ENCODE measurements at regions not wholly inside any gene's neighbourhood (a gene's known extent, or its start where the extent isn't known, plus 50 kb on each side); places are given as distances from the start of the nearest gene placed in this dataset.

- H3K36me3 ChIP-seq (replicated peaks; ENCODE audit: insufficient read depth, low read depth) = no peaks in the 10 kb centered on the region
- H3K27ac ChIP-seq = no peak overlapping the region
- no peaks in the 10 kb centered on the region for H3K79me2 ChIP-seq
- H4K20me1 ChIP-seq (ENCODE audit: insufficient read depth, poor library complexity, severe bottlenecking) = no peaks in the 10 kb centered on the region
- H3K9me2 ChIP-seq (replicated peaks; ENCODE audit: insufficient read depth) = no peaks in the 10 kb centered on the region
- H3K4me1 ChIP-seq (ENCODE audit: insufficient read depth) = no peaks in the 10 kb centered on the region
- no peak overlapping the region for H2AFZ ChIP-seq
- WGBS (ENCODE audit: low lambda C conversion rate, missing lambda C conversion rate) = 82% methylated on average over 4 of the region's 4 CpGs
- no peaks in the 10 kb centered on the region for H3K27me3 ChIP-seq
- no peak for DNase-seq (ENCODE audit: low spot score)
- H3K9me3 ChIP-seq (ENCODE audit: low read depth) = no peaks in the 10 kb centered on the region
- no peak for TF ChIP-seq CTCF (IDR thresholded peaks at IDR 0.05; ENCODE audit: poor library complexity)
- TF ChIP-seq EZH2phosphoT487 (IDR thresholded peaks at IDR 0.05; ENCODE audit: low read depth, severe bottlenecking, unreplicated experiment) = no peak
- no peak for TF ChIP-seq EZH2 (IDR thresholded peaks at IDR 0.05; ENCODE audit: borderline replicate concordance)
- no peak overlapping the region for H3K4me2 ChIP-seq
- no peak overlapping the region for H3K4me3 ChIP-seq
These were observed 88.8 kb upstream of the GALNT18 start for GRCh38 chr11:11710556-11710955.

GRCh38 chr11:11709447-11710239 lies 87.8 kb upstream of the GALNT18 start:
- Histone ChIP-seq H3K27ac (no peak overlapping the region), H2AFZ (no peak overlapping the region), H3K27me3 (no peaks in the 10 kb centered on the region), H4K20me1 (ENCODE audit: insufficient read depth, poor library complexity, severe bottlenecking) (no peaks in the 10 kb centered on the region), H3K4me1 (ENCODE audit: insufficient read depth) (no peaks in the 10 kb centered on the region), H3K4me2 (no peak overlapping the region), H3K9me2 (replicated peaks; ENCODE audit: insufficient read depth) (no peaks in the 10 kb centered on the region), H3K4me3 (no peak overlapping the region), H3K79me2 (no peaks in the 10 kb centered on the region), H3K9me3 (ENCODE audit: low read depth) (no peaks in the 10 kb centered on the region), H3K36me3 (replicated peaks; ENCODE audit: insufficient read depth, low read depth) (no peaks in the 10 kb centered on the region)
- no peak for TF ChIP-seq EZH2phosphoT487 (IDR thresholded peaks at IDR 0.05; ENCODE audit: low read depth, severe bottlenecking, unreplicated experiment)
- no peak for TF ChIP-seq CTCF (IDR thresholded peaks at IDR 0.05; ENCODE audit: poor library complexity)
- no peak for TF ChIP-seq EZH2 (IDR thresholded peaks at IDR 0.05; ENCODE audit: borderline replicate concordance)
- no peak for DNase-seq (ENCODE audit: low spot score)
- WGBS (ENCODE audit: low lambda C conversion rate, missing lambda C conversion rate) = 72% methylated on average over 7 of the region's 7 CpGs

- WGBS (ENCODE audit: low lambda C conversion rate, missing lambda C conversion rate) = 89% methylated on average over 1 of the region's 1 CpG
- DNase-seq (ENCODE audit: low spot score) = no peak
- Histone ChIP-seq H2AFZ (no peak overlapping the region), H3K36me3 (replicated peaks; ENCODE audit: insufficient read depth, low read depth) (no peaks in the 10 kb centered on the region), H4K20me1 (ENCODE audit: insufficient read depth, poor library complexity, severe bottlenecking) (no peaks in the 10 kb centered on the region), H3K27ac (no peak overlapping the region), H3K9me2 (replicated peaks; ENCODE audit: insufficient read depth) (no peaks in the 10 kb centered on the region), H3K4me2 (no peak overlapping the region), H3K79me2 (no peaks in the 10 kb centered on the region), H3K27me3 (no peaks in the 10 kb centered on the region), H3K4me3 (no peak overlapping the region), H3K4me1 (ENCODE audit: insufficient read depth) (no peaks in the 10 kb centered on the region), H3K9me3 (ENCODE audit: low read depth) (no peaks in the 10 kb centered on the region)
- TF ChIP-seq EZH2 (IDR thresholded peaks at IDR 0.05; ENCODE audit: borderline replicate concordance) = no peak
- TF ChIP-seq CTCF (IDR thresholded peaks at IDR 0.05; ENCODE audit: poor library complexity) = no peak
- TF ChIP-seq EZH2phosphoT487 (IDR thresholded peaks at IDR 0.05; ENCODE audit: low read depth, severe bottlenecking, unreplicated experiment) = no peak
These were observed 86.5 kb upstream of the GALNT18 start for GRCh38 chr11:11708256-11708655.

Measured in hepatocyte (in vitro differentiated cells).